ENCODE measurements at regions not wholly inside any gene's neighbourhood (a gene's known extent, or its start where the extent isn't known, plus 50 kb on each side); places are given as distances from the start of the nearest gene placed in this dataset.

GRCh38 chr2:58584606-58585118 lies 343.5 kb upstream of the FANCL start:
- TF ChIP-seq CTCF (IDR thresholded peaks at IDR 0.05) (no peak), POLR2A (IDR thresholded peaks at IDR 0.05) (no peak)
